PC-9 (cell line): ENCODE measurements at regions not wholly inside any gene's neighbourhood (a gene's known extent, or its start where the extent isn't known, plus 50 kb on each side); places are given as distances from the start of the nearest gene placed in this dataset.
"Not testable (repeated sequence)": the region's sequence is repeated elsewhere in the genome, so short reads cannot be mapped to it uniquely, and the experiment has no call there.

Experiments used
- BruUV-seq: library from RNA; stranded (reverse); fragments of 400-500 nt; replicated peaks from 2 replicates; lab custom pipeline; 2021; lab: Mats Ljungman, UMichigan
- CTCF ChIA-PET: fragments of 300-600 bp; sonication (Branson Sonifier 250); formaldehyde crosslinking; loops from one replicate; lab custom pipeline; 2022; ENCODE audit warnings: antibody characterized with exemption; lab: Charles Lee
- POLR2A ChIA-PET: fragments of 300-600 bp; sonication (Branson Sonifier 250); formaldehyde crosslinking; loops from one replicate; lab custom pipeline; 2022; ENCODE audit warnings: antibody characterized with exemption; ENCODE audit not compliant: unreplicated experiment; lab: Charles Lee
- DNase-seq, 2 experiments: peaks; one replicate each; pipeline versions ENCODE4 v3.0.0 to v3.0.0-alpha.2; 2015 to 2022; ENCODE audit warnings: mixed read lengths in 1 of 2
- H2AFZ ChIP-seq: fragments of 200-600 bp; sonication (generic); 2 replicates; pipeline ENCODE4 v1.8.1; 2017; ENCODE audit warnings: antibody characterized with exemption
- H3F3A ChIP-seq: fragments of 200-600 bp; sonication (generic); 2 replicates; pipeline ENCODE4 v1.8.1; 2017; ENCODE audit warnings: antibody characterized with exemption, mild to moderate bottlenecking, low read depth; ENCODE audit not compliant: insufficient read depth
- H3K27ac ChIP-seq: fragments of 200-600 bp; sonication (generic); 2 replicates; pipeline ENCODE4 v1.6.1; 2016; ENCODE audit warnings: mixed run types
- H3K27me3 ChIP-seq: fragments of 200-600 bp; sonication (generic); 2 replicates; pipeline ENCODE4 v1.6.1; 2016; ENCODE audit warnings: low read depth, mixed run types; ENCODE audit not compliant: insufficient read depth
- H3K36me3 ChIP-seq: fragments of 200-600 bp; sonication (generic); 2 replicates; pipeline ENCODE4 v1.6.1; 2016; ENCODE audit warnings: low read depth, mixed run types
- H3K4me1 ChIP-seq: fragments of 200-600 bp; sonication (generic); replicated peaks from 2 replicates; pipeline ENCODE4 v1.6.1; 2016; ENCODE audit warnings: mixed run types; ENCODE audit not compliant: insufficient read depth
- H3K4me2 ChIP-seq: fragments of 200-600 bp; sonication (generic); 2 replicates; pipeline ENCODE4 v1.6.1; 2017; ENCODE audit warnings: mixed run types
- H3K4me3 ChIP-seq: fragments of 200-600 bp; sonication (generic); 2 replicates; pipeline ENCODE4 v1.6.1; 2016; ENCODE audit warnings: mixed run types
- H3K79me2 ChIP-seq: fragments of 200-600 bp; sonication (generic); 2 replicates; pipeline ENCODE4 v1.6.1; 2017; ENCODE audit warnings: low read depth, mixed run types
- H3K9me2 ChIP-seq: fragments of 200-600 bp; sonication (generic); 2 replicates; pipeline ENCODE4 v1.8.1; 2017; ENCODE audit warnings: mild to moderate bottlenecking; ENCODE audit not compliant: insufficient read depth
- H3K9me3 ChIP-seq: fragments of 200-600 bp; sonication (generic); 2 replicates; pipeline ENCODE4 v1.8.1; 2016; ENCODE audit warnings: low read depth; ENCODE audit not compliant: insufficient read depth
- H4K20me1 ChIP-seq: fragments of 200-600 bp; sonication (generic); 2 replicates; pipeline ENCODE4 v1.8.1; 2017; ENCODE audit not compliant: insufficient read depth
- intact Hi-C: fragments of 100-400 bp; cut with micrococcal nuclease; formaldehyde crosslinking; loops from one replicate; pipeline ENCODE4 v1.10.0; 2022; ENCODE audit not compliant: unreplicated experiment

GRCh38 chr16:88221001-88221761, 161.6 kb upstream of the ZNF469 start:
- H2AFZ ChIP-seq, POLR2A ChIA-PET, H3K9me2 ChIP-seq, H4K20me1 ChIP-seq, H3K4me2 ChIP-seq, H3K4me1 ChIP-seq, BruUV-seq, H3K4me3 ChIP-seq, intact Hi-C loops, DNase-seq, CTCF ChIA-PET, H3K27ac ChIP-seq, H3F3A ChIP-seq, H3K9me3 ChIP-seq, H3K27me3 ChIP-seq, H3K79me2 ChIP-seq, H3K36me3 ChIP-seq: not testable (repeated sequence)

GRCh38 chr16:88223696-88224095, 159.1 kb upstream of the ZNF469 start:
- H3K79me2 ChIP-seq, H3K9me2 ChIP-seq, H3K9me3 ChIP-seq, H3K27me3 ChIP-seq, DNase-seq, H3K27ac ChIP-seq, BruUV-seq, H3F3A ChIP-seq, H3K4me2 ChIP-seq, POLR2A ChIA-PET, H4K20me1 ChIP-seq, H3K4me1 ChIP-seq, intact Hi-C loops, H2AFZ ChIP-seq, H3K4me3 ChIP-seq, CTCF ChIA-PET, H3K36me3 ChIP-seq: not testable (repeated sequence)

GRCh38 chr16:88224131-88224898, 158.4 kb upstream of the ZNF469 start:
- POLR2A ChIA-PET, intact Hi-C loops, DNase-seq, H4K20me1 ChIP-seq, H3K4me2 ChIP-seq, H3K27me3 ChIP-seq, H3K9me3 ChIP-seq, H3K9me2 ChIP-seq, H3F3A ChIP-seq, H3K4me1 ChIP-seq, H3K36me3 ChIP-seq, CTCF ChIA-PET, H3K4me3 ChIP-seq, H3K27ac ChIP-seq, BruUV-seq, H2AFZ ChIP-seq, H3K79me2 ChIP-seq: not testable (repeated sequence)

GRCh38 chr16:88225640-88226230, 157.0 kb upstream of the ZNF469 start:
- H3K27ac ChIP-seq, H3K36me3 ChIP-seq, POLR2A ChIA-PET, intact Hi-C loops, H4K20me1 ChIP-seq, H3K4me1 ChIP-seq, H3K9me3 ChIP-seq, H3K4me2 ChIP-seq, H2AFZ ChIP-seq, DNase-seq, H3F3A ChIP-seq, H3K9me2 ChIP-seq, H3K79me2 ChIP-seq, BruUV-seq, H3K27me3 ChIP-seq, H3K4me3 ChIP-seq, CTCF ChIA-PET: not testable (repeated sequence)

GRCh38 chr16:88226302-88226701, 156.5 kb upstream of the ZNF469 start:
- POLR2A ChIA-PET, DNase-seq, H3K4me1 ChIP-seq, H3K9me2 ChIP-seq, H3K27ac ChIP-seq, CTCF ChIA-PET, H3K4me2 ChIP-seq, H3K4me3 ChIP-seq, intact Hi-C loops, H2AFZ ChIP-seq, H3F3A ChIP-seq, H3K9me3 ChIP-seq, BruUV-seq, H3K27me3 ChIP-seq, H4K20me1 ChIP-seq, H3K36me3 ChIP-seq, H3K79me2 ChIP-seq: not testable (repeated sequence)

GRCh38 chr16:88227026-88227721, 155.6 kb upstream of the ZNF469 start:
- H3K4me3 ChIP-seq, H3K27me3 ChIP-seq, H3K9me3 ChIP-seq, DNase-seq, H2AFZ ChIP-seq, H3K36me3 ChIP-seq, H3K9me2 ChIP-seq, H3K27ac ChIP-seq, H3K4me1 ChIP-seq, intact Hi-C loops, CTCF ChIA-PET, POLR2A ChIA-PET, H3K79me2 ChIP-seq, H3K4me2 ChIP-seq, H4K20me1 ChIP-seq, H3F3A ChIP-seq, BruUV-seq: not testable (repeated sequence)
